Nucleus accumbens (tissue), 56 donors: ENCODE measurements at regions not wholly inside any gene's neighbourhood (a gene's known extent, or its start where the extent isn't known, plus 50 kb on each side); places are given as distances from the start of the nearest gene placed in this dataset.

Source experiments
- DNase-seq, 56 donors: peaks; one replicate each; lab custom pipeline; 2025; lab: John Stamatoyannopoulos, UW

DNA sequence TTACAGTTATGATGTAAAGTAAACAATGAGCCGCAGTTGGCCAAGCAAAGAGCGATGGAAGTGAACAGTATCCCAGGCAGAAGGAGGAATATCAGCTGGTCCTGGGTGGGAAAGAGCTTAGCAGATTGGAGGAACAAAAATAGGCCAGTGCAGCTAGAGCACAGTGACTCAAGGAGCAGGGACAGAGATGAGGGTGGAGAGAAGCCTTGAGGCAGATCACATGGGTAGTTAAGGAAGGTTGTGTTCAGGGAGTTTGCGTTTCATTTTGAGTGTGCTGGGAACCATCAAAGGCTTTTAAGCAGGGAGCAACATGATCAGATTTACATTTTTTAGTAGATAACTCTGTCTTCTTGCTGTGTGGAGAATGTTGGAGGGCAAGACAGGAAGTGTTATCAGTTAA lies 113.6 kb downstream of the OAT start:
- DNase-seq = no peak

DNA sequence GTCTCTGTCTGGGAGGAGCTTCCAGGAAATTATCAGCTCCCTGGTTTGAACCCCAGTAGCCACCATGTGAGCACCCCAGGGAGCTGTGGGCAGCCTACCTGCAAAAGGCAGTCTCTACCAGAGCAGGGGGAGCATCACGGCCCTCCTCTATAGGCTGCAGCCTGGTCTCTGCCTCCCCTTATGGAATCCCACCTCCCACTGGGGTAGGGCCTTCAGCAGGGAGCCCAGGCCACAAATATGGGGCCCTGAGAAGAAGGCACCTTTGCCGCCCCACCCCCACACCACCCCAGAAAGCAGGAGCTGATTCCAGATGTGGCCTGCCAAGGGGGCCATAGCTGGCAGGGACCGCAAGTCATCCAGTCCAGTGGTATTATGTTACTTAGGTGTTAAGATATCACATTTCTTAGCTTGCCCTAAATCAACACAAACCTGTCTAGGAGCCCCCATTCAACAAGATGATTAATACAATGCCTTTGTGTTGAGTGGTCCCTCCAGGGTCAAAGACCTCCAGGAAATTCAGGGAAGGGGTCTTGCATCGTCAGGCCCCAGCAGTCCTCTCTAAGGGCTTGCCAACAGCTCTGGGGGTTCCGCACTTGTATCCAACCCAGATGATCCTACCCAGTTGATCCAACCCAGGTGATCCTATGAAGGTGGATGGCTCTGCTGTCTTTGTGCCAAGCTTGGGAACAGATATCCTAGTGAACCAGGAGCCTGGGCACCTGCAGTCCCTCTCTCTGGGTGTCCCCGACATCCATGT lies 114.9 kb downstream of the OAT start:
- no peak for DNase-seq

DNA sequence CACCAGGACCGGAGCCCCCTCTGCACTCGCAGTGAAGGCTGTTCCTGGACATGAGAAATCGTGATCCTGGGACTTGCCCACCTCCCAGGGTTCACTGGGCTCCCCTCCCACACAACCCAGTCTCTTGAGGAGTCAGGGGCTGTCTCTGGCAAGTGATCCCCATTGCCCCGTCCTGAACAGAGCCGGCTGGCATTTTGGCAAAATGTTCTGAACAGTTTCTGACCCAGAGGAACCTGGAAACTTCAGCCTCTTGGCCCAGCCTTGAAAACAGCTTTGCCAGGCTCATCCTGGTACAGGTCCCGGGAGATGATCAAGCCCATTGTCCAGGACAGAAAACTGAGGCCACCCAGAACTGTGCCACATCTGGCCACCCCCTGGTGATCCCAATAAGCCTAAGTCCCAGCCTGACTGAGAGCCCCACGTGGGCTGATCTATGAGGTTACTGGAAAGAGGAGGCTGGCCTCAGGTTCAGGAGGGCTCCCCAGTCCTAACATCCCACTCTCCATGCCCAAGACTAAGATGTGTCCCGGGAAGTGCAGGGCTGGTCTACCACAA lies 115.7 kb downstream of the OAT start:
- DNase-seq = no peak

DNA sequence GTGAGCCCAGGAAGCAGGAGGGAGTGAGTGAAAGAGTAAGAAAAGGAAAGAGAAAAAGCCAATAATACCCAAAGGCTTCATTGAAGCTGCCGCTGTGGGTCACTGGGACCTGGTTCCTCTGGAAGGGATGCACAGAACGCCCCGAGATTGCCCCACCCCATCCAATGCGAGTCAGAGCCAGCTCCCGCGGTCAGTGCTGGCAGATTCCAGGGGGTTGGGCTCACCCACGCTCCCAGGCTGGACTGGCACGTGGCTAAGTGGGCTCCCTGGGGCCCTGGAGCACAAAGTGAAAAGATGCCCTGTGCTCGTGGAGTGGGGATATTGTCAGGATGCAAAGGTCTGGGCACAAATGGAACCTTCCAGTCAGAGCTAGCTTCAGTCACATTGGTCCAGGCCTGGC lies 117.0 kb downstream of the OAT start:
- no peak for DNase-seq

DNA sequence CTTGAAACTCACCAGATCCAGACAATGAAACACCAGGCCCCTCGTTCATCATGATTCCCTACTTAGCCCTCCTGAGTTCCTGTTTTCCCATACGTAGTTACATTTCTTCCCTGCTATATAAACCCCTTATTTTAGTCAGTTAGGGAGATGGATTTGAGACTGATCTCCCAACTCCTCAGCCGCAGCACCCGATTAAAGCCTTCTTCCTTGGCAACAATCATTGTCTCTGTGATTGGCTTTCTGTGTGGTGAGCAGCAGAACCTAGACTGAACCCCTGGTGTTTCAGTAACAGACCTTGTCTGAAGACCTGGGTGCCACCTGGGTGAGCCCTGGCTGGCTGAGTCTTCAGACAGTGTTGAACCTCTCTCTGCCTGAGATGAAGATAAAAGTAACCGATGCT lies 118.0 kb downstream of the OAT start:
- DNase-seq = no peak

DNA sequence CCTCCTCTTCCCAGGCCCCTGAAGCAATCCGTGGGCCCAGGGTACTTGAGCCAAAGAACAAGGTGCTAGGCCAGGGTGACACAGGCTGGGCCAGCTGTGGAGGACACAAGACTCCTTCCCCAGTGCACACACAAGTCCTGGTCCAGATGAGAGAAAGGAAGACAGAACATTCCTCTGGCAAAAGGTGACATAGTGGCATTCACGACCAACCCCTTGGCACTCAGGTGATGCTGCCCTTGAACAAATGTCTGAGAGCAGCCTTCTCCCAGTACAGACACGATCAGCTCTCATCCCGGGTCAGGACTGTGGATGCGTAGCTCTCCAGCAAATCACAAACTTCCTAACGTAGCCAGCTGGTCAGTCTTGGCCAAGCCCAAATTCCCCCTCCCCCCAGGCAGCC lies 118.5 kb downstream of the OAT start:
- no peak for DNase-seq

DNA sequence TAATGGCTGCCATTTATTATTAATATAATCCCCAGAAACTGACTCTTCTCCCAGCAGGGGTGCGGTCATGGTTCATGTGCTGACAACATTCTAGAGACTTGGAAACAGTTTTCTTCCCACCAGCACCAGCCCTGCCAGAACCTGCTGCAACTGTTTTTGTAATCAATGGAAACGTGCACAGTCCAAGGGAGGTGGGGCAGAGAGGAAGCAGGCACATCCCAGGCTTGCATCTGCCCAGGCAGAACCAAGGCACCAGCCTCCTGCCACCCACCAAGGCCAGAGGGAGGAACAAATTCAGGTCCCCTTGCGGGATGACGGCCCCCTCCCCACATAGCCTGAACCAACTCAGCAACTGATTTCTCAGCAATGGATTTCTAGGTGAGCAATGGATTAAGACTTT lies 119.0 kb downstream of the OAT start:
- DNase-seq = no peak

DNA sequence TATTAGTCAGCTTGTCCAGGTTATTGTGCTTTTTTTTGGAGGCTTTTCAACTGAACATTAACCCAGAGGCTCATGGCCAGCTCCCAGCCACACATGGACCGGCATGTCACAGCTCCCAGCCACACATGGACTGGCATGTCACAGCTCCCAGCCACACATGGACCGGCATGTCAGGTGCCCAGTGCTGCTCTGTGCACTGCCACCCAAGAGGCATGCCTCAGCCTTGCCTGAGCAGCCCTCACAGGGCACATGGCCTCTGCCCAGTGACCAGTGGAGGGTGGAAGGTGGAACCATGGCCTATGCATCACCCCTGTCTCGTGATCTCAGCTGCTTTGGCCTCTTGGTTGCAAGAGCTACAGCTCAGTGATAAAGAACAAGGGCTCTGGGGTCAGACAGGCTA lies 119.8 kb downstream of the OAT start:
- DNase-seq = no peak

DNA sequence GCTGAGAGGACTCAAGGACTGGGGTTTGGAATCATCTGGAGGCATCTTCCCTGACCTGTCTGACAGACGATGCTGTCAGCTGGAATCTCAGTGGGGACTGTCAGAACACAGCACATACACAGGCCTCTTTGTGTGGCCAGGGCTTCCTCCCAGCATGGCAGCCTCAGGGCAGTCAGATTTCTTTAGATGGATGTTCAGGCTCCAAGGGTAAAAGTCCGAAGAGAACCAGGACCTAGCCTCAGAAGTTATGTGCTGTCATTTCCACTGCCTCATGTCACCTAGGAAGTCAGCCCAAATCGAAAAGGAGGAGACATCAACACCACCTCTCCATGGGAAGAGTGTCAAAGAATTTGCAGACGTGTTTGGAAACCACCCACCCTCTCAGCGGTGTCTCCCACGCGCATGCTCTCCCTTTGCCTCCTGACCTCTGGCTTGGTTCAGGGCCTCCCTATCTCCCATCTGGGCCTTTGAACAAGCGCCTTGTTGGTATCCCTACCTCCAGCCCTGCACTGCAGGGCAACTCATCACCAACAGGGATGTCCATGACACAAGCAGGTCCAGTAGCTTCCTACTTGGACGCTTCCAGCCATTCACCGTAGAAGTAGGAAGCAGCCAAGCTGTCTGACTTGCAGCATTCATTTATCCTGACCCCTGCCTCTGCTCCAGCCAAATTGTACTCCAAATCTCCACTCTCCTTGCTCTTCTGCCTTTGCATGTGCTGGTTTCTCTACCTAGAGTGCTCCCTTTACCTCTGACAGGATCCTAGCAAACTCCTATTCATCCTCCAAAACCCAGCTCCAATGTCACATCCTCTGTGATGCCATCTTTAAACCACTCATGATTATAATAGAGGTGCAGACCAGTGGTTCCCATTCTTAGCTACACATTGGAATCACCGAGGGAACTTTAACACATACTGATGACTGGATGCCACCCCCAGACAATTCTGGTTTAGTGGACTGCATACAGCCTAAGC lies 121.6 kb downstream of the OAT start:
- no peak for DNase-seq

DNA sequence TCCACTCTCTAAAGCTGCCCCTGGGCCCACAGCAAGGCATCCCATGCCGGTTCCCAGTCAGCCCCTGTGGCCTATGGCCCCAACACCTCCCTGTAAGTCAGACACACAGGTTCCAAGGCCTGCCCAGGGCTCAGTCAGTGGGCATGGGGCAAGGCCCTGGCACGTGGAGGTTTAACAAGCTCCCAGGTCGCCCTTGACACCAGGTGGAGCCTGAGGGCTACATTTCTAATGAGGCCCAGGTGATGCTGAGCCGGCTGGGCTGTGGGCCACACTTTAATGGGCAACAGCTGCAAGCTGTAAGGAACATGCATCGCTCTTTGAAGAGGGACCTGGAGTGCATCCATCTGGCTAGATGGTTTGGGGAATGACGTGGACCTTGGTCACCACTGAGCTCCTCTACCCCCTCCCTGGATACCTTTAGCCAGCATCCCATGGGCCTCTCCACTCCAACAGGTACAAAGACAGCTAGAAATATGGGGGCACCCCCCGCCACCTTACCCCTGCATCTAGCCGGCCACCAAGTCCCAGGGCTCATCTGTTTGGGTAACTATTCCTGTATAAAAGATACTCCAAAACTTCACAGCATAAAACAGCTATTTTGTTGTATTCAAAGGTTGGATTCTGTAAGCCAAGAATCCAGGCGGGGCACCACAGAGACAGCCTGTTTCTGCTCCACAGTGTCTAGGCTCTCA lies 122.5 kb downstream of the OAT start:
- no peak for DNase-seq

DNA sequence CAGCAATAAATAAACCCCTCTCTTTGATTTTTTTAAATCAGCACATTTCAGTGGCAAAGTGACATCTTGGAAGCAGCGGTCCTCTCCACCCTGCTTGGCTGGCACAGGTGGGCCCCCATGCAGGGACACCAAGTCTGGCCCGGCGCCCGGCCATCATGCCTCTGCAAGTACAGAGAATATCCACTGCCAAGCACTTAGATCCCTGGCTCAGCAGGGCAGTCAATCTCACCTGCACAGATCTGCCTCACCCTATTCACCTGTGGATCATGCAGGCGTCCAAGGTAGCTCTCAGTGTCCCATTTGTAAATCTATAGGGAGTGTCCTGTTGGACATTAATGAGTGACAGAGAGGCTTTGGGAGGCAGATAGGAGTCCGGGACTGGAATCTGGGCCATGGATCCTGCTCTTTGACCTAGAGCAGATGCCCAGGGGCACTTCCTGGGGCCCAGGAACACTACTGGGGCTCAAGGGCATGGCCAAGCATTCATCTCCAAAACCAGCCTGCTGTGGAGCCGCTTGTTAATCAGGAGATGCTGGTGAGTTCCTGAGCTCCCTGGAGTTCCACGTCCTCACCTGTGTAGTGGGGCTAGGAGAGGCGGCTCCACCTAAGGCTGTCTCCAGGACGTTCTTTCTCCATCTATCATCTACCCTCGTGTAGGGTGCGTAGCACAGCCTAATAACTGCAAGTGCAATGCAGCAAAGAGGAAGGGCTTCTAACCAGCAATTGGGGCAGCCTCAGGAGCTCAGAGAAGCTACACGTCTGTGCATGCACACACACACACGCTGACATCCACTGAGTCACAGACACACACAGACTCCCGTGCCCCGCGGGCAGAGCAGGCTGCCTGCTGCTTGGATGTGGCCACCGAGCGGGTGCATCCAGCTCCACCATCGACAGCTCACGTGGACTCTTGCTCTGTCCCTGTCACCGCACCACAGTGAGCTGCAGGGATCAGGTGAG lies 123.6 kb downstream of the OAT start:
- no peak for DNase-seq

DNA sequence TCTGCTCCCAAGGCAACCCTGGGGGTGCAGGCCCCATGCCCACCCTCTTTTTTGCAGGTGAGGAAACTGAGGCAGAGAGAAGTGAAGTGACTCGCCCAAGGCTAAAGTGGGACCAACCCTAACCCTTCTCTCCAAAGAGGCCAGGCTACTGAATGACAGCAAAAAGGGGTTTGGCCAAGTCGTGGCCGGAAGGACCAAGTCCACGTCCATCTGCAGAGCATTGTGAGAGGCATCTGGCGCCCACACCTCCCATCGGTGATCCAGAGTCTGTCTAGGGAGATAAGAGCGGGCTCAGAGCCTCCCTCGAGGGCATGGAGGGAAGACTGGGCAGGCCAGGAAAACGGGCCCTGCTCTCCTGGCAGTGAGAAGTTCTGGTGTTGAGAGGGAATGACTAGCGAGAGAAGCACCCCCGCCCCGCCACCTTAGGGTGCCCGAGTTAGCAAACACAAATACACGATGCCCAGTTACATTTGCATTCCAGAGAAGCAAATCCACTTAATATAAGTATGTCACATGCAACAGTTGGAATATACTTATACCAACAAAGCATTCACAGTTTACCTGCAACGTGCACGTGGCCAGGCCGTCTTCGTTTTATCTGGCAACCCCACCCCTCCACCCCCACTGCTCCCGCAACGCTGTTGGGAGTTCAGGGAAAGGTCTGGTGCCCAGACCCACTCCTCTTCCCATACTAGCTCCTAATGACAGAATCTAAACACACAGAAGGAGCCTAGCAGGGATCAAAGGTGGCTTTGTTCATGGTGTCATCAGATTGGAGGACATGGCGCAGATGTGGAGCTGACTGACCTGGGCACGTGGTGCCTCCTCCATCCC lies 124.9 kb downstream of the OAT start:
- DNase-seq = no peak

DNA sequence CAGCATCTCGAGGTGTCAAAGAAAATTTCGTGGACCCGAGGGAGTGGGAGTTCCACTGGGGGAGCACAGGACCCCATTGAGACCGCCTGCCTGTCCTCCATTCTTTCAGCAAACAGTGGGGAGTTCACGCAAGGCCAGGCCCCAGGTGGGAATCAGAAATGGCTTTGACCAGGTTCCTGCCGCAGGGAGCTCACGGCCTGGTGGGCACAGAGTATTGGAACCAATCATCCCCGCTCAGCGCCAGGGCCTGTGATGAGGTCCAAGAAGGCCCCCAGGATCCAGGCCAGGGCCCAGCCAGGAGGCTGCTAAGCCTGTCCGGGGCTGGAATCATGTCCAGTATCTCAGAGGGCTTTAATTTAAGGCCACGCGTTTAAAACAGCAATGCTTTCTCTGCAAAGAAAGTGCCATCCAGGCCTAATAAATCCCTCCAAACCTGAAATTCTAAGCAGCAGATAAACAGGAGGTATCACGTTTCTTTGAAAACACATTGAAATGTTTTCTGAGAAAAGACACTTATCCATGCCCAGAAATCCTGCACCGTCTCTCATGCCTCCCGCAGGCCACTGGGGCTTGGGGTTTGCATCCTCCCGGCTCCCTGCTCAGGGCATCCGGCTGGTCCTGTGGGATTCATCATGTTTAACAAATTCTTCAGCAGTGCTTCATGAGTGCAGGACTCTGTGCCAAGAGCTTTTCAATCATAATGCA lies 125.7 kb downstream of the OAT start:
- no peak for DNase-seq

DNA sequence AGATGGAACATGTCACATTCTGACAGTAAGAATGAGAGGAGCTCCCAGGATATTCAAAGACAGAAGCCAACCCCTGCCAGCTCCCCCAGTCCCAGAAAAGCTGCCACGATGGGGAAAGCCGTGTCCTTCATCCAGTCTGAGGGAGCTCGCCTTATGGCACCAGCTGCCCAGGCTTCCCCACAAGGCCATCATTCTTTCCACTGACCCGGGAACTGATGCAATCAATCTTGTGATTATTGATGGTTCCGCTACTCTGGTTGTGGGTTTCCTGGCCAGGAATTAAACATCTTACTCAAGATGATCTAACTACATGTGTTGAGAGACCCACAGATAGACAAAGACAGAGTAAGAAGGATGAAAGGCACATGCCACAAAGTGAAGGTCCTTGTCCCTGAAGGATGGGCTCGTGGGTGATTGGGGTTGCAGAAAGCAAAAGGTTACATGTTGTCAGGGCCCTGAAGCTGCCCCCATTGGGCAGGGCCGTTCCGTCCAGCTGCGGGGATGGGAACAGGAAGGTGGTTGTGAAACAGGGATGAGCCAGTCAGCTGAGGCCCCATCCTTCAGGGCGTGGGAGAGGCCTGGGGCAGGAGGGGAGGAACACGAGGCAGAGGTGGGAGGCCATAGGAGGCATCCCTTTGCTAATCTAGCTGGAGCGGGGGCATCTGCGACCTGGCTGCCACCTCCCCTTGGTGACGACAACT lies 127.6 kb downstream of the OAT start:
- DNase-seq = peak in 2 of 56 donors; percentile 18 to 19

DNA sequence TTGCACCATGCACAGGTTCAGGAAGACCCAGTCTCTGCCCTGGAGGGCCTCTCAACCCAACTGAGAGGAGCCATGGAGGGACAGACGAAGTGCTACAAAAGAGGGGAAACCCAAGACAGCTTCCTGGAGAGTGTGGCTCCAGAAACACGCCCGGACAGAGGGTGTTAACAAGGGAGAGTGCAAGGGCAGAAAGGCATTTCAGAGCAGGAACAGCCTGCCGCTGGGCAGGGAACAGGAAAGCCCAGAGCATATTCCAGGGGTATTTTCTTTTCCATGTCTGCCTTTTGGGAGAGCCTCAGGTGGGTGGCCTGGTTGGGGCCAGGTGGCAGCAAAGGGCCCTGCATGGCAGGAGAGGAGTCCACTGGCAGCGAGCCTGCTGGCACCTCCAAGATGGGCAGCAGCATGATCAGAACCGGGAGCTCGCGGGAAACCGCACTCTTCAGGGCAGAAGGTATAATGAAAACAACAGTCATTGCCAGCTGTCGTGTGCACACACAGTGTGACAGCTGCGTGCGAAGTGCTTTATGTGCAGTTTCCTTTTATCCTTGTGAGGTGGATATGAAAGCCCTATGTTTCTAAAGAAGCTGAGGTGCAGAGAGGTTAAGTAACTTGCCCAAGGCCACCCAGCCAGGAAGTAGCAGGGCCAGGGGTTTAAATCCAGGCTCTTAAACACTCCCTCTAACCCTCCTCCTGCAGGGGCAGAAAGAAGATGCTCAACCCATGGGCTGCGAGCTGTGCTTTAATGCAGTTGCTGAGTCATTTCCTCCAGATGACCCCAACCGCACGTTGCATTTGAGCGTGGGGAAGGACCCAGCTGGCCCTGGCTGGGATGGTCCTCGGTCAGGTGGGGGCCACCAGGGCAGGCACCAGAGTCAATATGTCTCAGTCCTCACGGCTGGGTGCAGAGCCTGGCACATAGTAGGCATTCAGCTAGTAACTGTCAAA lies 128.6 kb downstream of the OAT start:
- no peak for DNase-seq
